Middle frontal gyrus (tissue), 1 donor: ENCODE measurements at regions not wholly inside any gene's neighbourhood (a gene's known extent, or its start where the extent isn't known, plus 50 kb on each side); places are given as distances from the start of the nearest gene placed in this dataset.
A peak's percentile ranks its signal among the peaks of the same experiment; 100 is the strongest.

Experiments used
- DNase-seq: peaks from one replicate; pipeline ENCODE4 v3.0.0-alpha.2; 2015; ENCODE audit warnings: low spot score; ENCODE audit errors: extremely low spot score

GRCh38 chr9:107935931-107936330 is 446.4 kb upstream of the KLF4 start:
- DNase-seq, result no peak

GRCh38 chr9:107933516-107933915 is 443.9 kb upstream of the KLF4 start:
- DNase-seq, result no peak

- no peak for DNase-seq
Observed at GRCh38 chr9:107933097-107933496, 443.5 kb upstream of the KLF4 start.

GRCh38 chr9:107932601-107933000 is 443.0 kb upstream of the KLF4 start:
- DNase-seq, result no peak

GRCh38 chr9:107932046-107932445 is 442.5 kb upstream of the KLF4 start:
- no peak for DNase-seq

GRCh38 chr9:107931071-107931715 is 441.6 kb upstream of the KLF4 start:
- DNase-seq, result no peak

GRCh38 chr9:107929443-107929842 is 439.9 kb upstream of the KLF4 start:
- DNase-seq, result no peak

- DNase-seq, result no peak
Observed at GRCh38 chr9:107928701-107929371, 439.3 kb upstream of the KLF4 start.

- no peak for DNase-seq
Observed at GRCh38 chr9:107927276-107927675, 437.7 kb upstream of the KLF4 start.

GRCh38 chr9:107925749-107926297 is 436.3 kb upstream of the KLF4 start:
- DNase-seq, result no peak

GRCh38 chr9:107922260-107922659 is 432.7 kb upstream of the KLF4 start:
- no peak for DNase-seq

- no peak for DNase-seq
Observed at GRCh38 chr9:107919263-107919662, 429.7 kb upstream of the KLF4 start.

- no peak for DNase-seq
Observed at GRCh38 chr9:107918749-107919148, 429.2 kb upstream of the KLF4 start.

- DNase-seq, result no peak
Observed at GRCh38 chr9:107914151-107914550, 424.6 kb upstream of the KLF4 start.

- peak; percentile 24 for DNase-seq
Observed at GRCh38 chr9:107907715-107908114, 418.1 kb upstream of the KLF4 start.

- no peak for DNase-seq
Observed at GRCh38 chr9:107907255-107907654, 417.7 kb upstream of the KLF4 start.

- no peak for DNase-seq
Observed at GRCh38 chr9:107906074-107906473, 416.5 kb upstream of the KLF4 start.

GRCh38 chr9:107905308-107906020 is 415.9 kb upstream of the KLF4 start:
- DNase-seq, result no peak

- no peak for DNase-seq
Observed at GRCh38 chr9:107899961-107900330, 410.4 kb upstream of the KLF4 start.

GRCh38 chr9:107898761-107899160 is 409.2 kb upstream of the KLF4 start:
- no peak for DNase-seq

- no peak for DNase-seq
Observed at GRCh38 chr9:107896544-107896943, 407.0 kb upstream of the KLF4 start.

- DNase-seq, result no peak
Observed at GRCh38 chr9:107895501-107896001, 406.0 kb upstream of the KLF4 start.
